ENCODE measurements at regions not wholly inside any gene's neighbourhood (a gene's known extent, or its start where the extent isn't known, plus 50 kb on each side); places are given as distances from the start of the nearest gene placed in this dataset.

- H3K4me1 Mint-ChIP-seq = no peaks in the 10 kb centered on the region
- ChIA-PET POLR2A (ENCODE audit: partially characterized antibody) (no interaction called here), CTCF (ENCODE audit: partially characterized antibody) (no interaction called here)
- H3K27ac ChIP-seq (ENCODE audit: low read depth, low read length) = no peak overlapping the region
- no peak overlapping the region for H3K4me3 ChIP-seq (ENCODE audit: low read length in 2 of 2)
- no peak for DNase-seq
- no peaks in the 10 kb centered on the region for H3K4me1 ChIP-seq (ENCODE audit: insufficient read depth, low read length)
- intact Hi-C loops (cut with micrococcal nuclease) = no loop called here
- H3K9me3 ChIP-seq (ENCODE audit: control insufficient read depth in 1 of 2, low read length in 2 of 2) = no peaks in the 10 kb centered on the region
- no peaks in the 10 kb centered on the region for H3K27me3 Mint-ChIP-seq
- H3K27ac Mint-ChIP-seq = no peak overlapping the region
- H3K36me3 ChIP-seq (ENCODE audit: insufficient read depth, low read length) = no peaks in the 10 kb centered on the region
- no peaks in the 10 kb centered on the region for H3K36me3 Mint-ChIP-seq
- H3K27me3 ChIP-seq (ENCODE audit: insufficient read depth, low read length) = no peaks in the 10 kb centered on the region
- H3K9me3 Mint-ChIP-seq = peaks cover 0 to 4% (median 0%) of the 10 kb centered on the region in 8 donors
- H3K4me3 Mint-ChIP-seq = no peak overlapping the region
Observed at GRCh38 chr4:124414276-124415040, 298.1 kb downstream of the ANKRD50 start.

- ChIA-PET CTCF (ENCODE audit: partially characterized antibody) (no interaction called here), POLR2A (ENCODE audit: partially characterized antibody) (no interaction called here)
- Histone ChIP-seq H3K9me3 (ENCODE audit: control insufficient read depth in 1 of 2, low read length in 2 of 2) (no peaks in the 10 kb centered on the region), H3K4me3 (ENCODE audit: low read length in 2 of 2) (no peak overlapping the region), H3K4me1 (ENCODE audit: insufficient read depth, low read length) (no peaks in the 10 kb centered on the region), H3K27ac (ENCODE audit: low read depth, low read length) (no peak overlapping the region), H3K27me3 (ENCODE audit: insufficient read depth, low read length) (no peaks in the 10 kb centered on the region), H3K36me3 (ENCODE audit: insufficient read depth, low read length) (no peaks in the 10 kb centered on the region)
- Mint-ChIP-seq H3K4me1 (no peaks in the 10 kb centered on the region), H3K9me3 (peaks cover 0 to 4% (median 0%) of the 10 kb centered on the region in 8 donors), H3K27ac (no peak overlapping the region), H3K27me3 (no peaks in the 10 kb centered on the region), H3K4me3 (no peak overlapping the region), H3K36me3 (no peaks in the 10 kb centered on the region)
- intact Hi-C loops (cut with micrococcal nuclease) = no loop called here
- DNase-seq = no peak
Observed at GRCh38 chr4:124415146-124415545, 297.4 kb downstream of the ANKRD50 start.

GRCh38 chr4:124417371-124417770 is 295.2 kb downstream of the ANKRD50 start:
- Histone ChIP-seq H3K4me1 (ENCODE audit: insufficient read depth, low read length) (no peaks in the 10 kb centered on the region), H3K36me3 (ENCODE audit: insufficient read depth, low read length) (no peaks in the 10 kb centered on the region), H3K9me3 (ENCODE audit: control insufficient read depth in 1 of 2, low read length in 2 of 2) (no peaks in the 10 kb centered on the region), H3K27me3 (ENCODE audit: insufficient read depth, low read length) (no peaks in the 10 kb centered on the region), H3K4me3 (ENCODE audit: low read length in 2 of 2) (no peak overlapping the region), H3K27ac (ENCODE audit: low read depth, low read length) (no peak overlapping the region)
- no peak for DNase-seq
- Mint-ChIP-seq H3K4me1 (no peaks in the 10 kb centered on the region), H3K4me3 (no peak overlapping the region), H3K36me3 (no peaks in the 10 kb centered on the region), H3K9me3 (peaks cover 0 to 4% (median 0%) of the 10 kb centered on the region in 8 donors), H3K27ac (no peak overlapping the region), H3K27me3 (no peaks in the 10 kb centered on the region)
- CTCF ChIA-PET (ENCODE audit: partially characterized antibody) = no interaction called here
- intact Hi-C loops (cut with micrococcal nuclease) = no loop called here
- POLR2A ChIA-PET (ENCODE audit: partially characterized antibody) = no interaction called here

GRCh38 chr4:124420166-124420695 is 292.3 kb downstream of the ANKRD50 start:
- CTCF ChIA-PET (ENCODE audit: partially characterized antibody) = no interaction called here
- Histone ChIP-seq H3K36me3 (ENCODE audit: insufficient read depth, low read length) (no peaks in the 10 kb centered on the region), H3K4me3 (ENCODE audit: low read length in 2 of 2) (no peak overlapping the region), H3K27me3 (ENCODE audit: insufficient read depth, low read length) (no peaks in the 10 kb centered on the region), H3K4me1 (ENCODE audit: insufficient read depth, low read length) (no peaks in the 10 kb centered on the region), H3K27ac (ENCODE audit: low read depth, low read length) (no peak overlapping the region), H3K9me3 (ENCODE audit: control insufficient read depth in 1 of 2, low read length in 2 of 2) (no peaks in the 10 kb centered on the region)
- POLR2A ChIA-PET (ENCODE audit: partially characterized antibody) = no interaction called here
- Mint-ChIP-seq H3K4me3 (no peak overlapping the region), H3K27me3 (no peaks in the 10 kb centered on the region), H3K9me3 (peaks cover 0 to 3% (median 0%) of the 10 kb centered on the region in 8 donors), H3K36me3 (no peaks in the 10 kb centered on the region), H3K4me1 (no peaks in the 10 kb centered on the region), H3K27ac (no peak overlapping the region)
- intact Hi-C loops (cut with micrococcal nuclease) = no loop called here
- DNase-seq = no peak

- no peaks in the 10 kb centered on the region for H3K27me3 Mint-ChIP-seq
- H3K36me3 ChIP-seq (ENCODE audit: insufficient read depth, low read length) = no peaks in the 10 kb centered on the region
Observed at GRCh38 chr4:124423160-124423559, 289.4 kb downstream of the ANKRD50 start.

GRCh38 chr4:124426279-124426678 is 286.3 kb downstream of the ANKRD50 start:
- Histone ChIP-seq H3K9me3 (ENCODE audit: control insufficient read depth in 1 of 2, low read length in 2 of 2) (no peaks in the 10 kb centered on the region), H3K27ac (ENCODE audit: low read depth, low read length) (no peak overlapping the region), H3K27me3 (ENCODE audit: insufficient read depth, low read length) (no peaks in the 10 kb centered on the region), H3K4me1 (ENCODE audit: insufficient read depth, low read length) (no peaks in the 10 kb centered on the region), H3K36me3 (ENCODE audit: insufficient read depth, low read length) (no peaks in the 10 kb centered on the region), H3K4me3 (ENCODE audit: low read length in 2 of 2) (no peak overlapping the region)
- no peak overlapping the region for H3K4me3 Mint-ChIP-seq
- no peak for DNase-seq
- no peaks in the 10 kb centered on the region for H3K36me3 Mint-ChIP-seq
- CTCF ChIA-PET (ENCODE audit: partially characterized antibody) = no interaction called here
- intact Hi-C loops (cut with micrococcal nuclease) = no loop called here
- no peak overlapping the region for H3K27ac Mint-ChIP-seq
- peaks cover 0 to 1% (median 0%) of the 10 kb centered on the region in 8 donors for H3K9me3 Mint-ChIP-seq
- H3K4me1 Mint-ChIP-seq = no peaks in the 10 kb centered on the region
- POLR2A ChIA-PET (ENCODE audit: partially characterized antibody) = no interaction called here
- H3K27me3 Mint-ChIP-seq = no peaks in the 10 kb centered on the region

More at GRCh38 chr4:124423160-124423559, 289.4 kb downstream of the ANKRD50 start:
- Mint-ChIP-seq H3K27ac (no peak overlapping the region), H3K4me1 (no peaks in the 10 kb centered on the region), H3K9me3 (peaks cover 0 to 3% (median 0%) of the 10 kb centered on the region in 8 donors), H3K4me3 (no peak overlapping the region), H3K36me3 (no peaks in the 10 kb centered on the region)
- Histone ChIP-seq H3K27me3 (ENCODE audit: insufficient read depth, low read length) (no peaks in the 10 kb centered on the region), H3K27ac (ENCODE audit: low read depth, low read length) (no peak overlapping the region), H3K4me1 (ENCODE audit: insufficient read depth, low read length) (no peaks in the 10 kb centered on the region), H3K4me3 (ENCODE audit: low read length in 2 of 2) (no peak overlapping the region), H3K9me3 (ENCODE audit: control insufficient read depth in 1 of 2, low read length in 2 of 2) (no peaks in the 10 kb centered on the region)
- no peak for DNase-seq
- intact Hi-C loops (cut with micrococcal nuclease) = no loop called here
- ChIA-PET POLR2A (ENCODE audit: partially characterized antibody) (no interaction called here), CTCF (ENCODE audit: partially characterized antibody) (no interaction called here)

GRCh38 chr4:124427095-124427767 is 285.3 kb downstream of the ANKRD50 start:
- no peaks in the 10 kb centered on the region for H3K27me3 Mint-ChIP-seq
- no peak overlapping the region for H3K27ac Mint-ChIP-seq
- intact Hi-C loops (cut with micrococcal nuclease) = no loop called here
- Histone ChIP-seq H3K4me1 (ENCODE audit: insufficient read depth, low read length) (no peaks in the 10 kb centered on the region), H3K27ac (ENCODE audit: low read depth, low read length) (no peak overlapping the region), H3K27me3 (ENCODE audit: insufficient read depth, low read length) (no peaks in the 10 kb centered on the region), H3K36me3 (ENCODE audit: insufficient read depth, low read length) (no peaks in the 10 kb centered on the region), H3K9me3 (ENCODE audit: control insufficient read depth in 1 of 2, low read length in 2 of 2) (no peaks in the 10 kb centered on the region), H3K4me3 (ENCODE audit: low read length in 2 of 2) (no peak overlapping the region)
- no peaks in the 10 kb centered on the region for H3K36me3 Mint-ChIP-seq
- ChIA-PET POLR2A (ENCODE audit: partially characterized antibody) (no interaction called here), CTCF (ENCODE audit: partially characterized antibody) (no interaction called here)
- no peaks in the 10 kb centered on the region for H3K4me1 Mint-ChIP-seq
- no peak for DNase-seq
- H3K4me3 Mint-ChIP-seq = no peak overlapping the region
- peaks cover 0 to 1% (median 0%) of the 10 kb centered on the region in 8 donors for H3K9me3 Mint-ChIP-seq
